Fibroblast of lung (primary cell): ENCODE measurements at regions not wholly inside any gene's neighbourhood (a gene's known extent, or its start where the extent isn't known, plus 50 kb on each side); places are given as distances from the start of the nearest gene placed in this dataset.

Source experiments
- CTCF ChIP-seq, 2 donors: IDR thresholded peaks in 1 of 2; conservative IDR thresholded peaks in 1 of 2; 1 replicate in 1 of 2; 2 replicates in 1 of 2; pipeline ENCODE4 v1.5.1; 2011 to 2012; ENCODE audit warnings: low read length in 2 of 2, control low read depth in 1 of 2, inconsistent platforms in 1 of 2, low read depth in 1 of 2, mild to moderate bottlenecking in 1 of 2
- EZH2 ChIP-seq: IDR thresholded peaks from 2 replicates; pipeline ENCODE4 v1.5.1; 2012; ENCODE audit warnings: low read length, control low read depth, mild to moderate bottlenecking; ENCODE audit errors: missing control alignments

- TF ChIP-seq CTCF (conservative IDR thresholded peaks at IDR 0.05 in 1 of 2, IDR thresholded peaks at IDR 0.05 in 1 of 2; ENCODE audit: low read depth in 1 of 2, low read length in 2 of 2) (peak; percentile 88 to 92), EZH2 (no peak)
Observed at GRCh38 chr6:85354761-85355618, 94.9 kb upstream of the NT5E start.
